AML-193 (cell line): ENCODE measurements at regions not wholly inside any gene's neighbourhood (a gene's known extent, or its start where the extent isn't known, plus 50 kb on each side); places are given as distances from the start of the nearest gene placed in this dataset.
"Not testable (repeated sequence)": the region's sequence is repeated elsewhere in the genome, so short reads cannot be mapped to it uniquely, and the experiment has no call there.

Source experiments
- DNase-seq, 2 experiments: peaks; one replicate each; lab custom pipeline; 2025; lab: John Stamatoyannopoulos, UW

GRCh38 chr7:55743454-55743717 lies 119.2 kb downstream of the SEPTIN14 start:
- DNase-seq = not testable (repeated sequence)

DNA sequence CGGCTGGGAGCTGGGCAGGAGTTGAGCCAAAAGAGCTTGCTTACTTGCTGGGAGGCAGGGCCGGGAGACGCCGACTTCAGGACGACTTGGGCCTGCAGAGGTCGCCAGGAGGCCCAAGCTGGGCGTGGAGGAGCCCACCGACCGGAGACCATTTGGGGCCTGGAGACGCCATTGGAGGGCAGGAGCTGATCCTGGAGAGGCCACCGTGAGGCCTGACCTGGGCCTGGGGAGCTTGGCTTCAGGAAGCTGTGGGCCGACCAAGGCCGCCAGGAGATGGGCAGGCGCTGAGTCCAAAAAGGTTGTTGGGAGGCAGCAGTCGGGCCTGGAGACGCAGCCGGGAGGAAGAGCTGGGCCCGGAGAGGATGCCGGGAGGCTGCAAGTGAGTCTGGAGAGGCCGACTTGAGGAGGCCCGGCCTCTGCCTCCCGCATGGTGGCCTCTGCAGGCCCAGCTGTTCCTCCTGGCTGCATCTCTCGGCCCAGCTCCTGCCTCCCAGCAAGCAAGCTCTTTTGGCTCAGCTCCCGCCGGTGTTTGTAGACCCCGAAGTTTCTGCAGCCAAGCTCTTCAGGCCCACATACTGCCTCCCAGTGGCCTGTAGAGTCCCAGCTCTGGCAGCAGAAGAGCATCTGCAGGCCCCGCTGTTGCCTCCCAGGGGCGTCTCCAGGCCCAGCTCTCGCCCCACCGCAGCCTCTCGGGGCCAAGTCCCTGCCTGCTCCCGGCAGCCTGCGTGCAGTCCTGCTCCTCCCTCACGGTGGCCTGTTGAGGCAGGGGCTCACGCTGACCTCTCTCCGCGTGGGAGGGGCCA lies 119.7 kb downstream of the SEPTIN14 start:
- not testable (repeated sequence) for DNase-seq

- not testable (repeated sequence) for DNase-seq
Measured at GRCh38 chr7:55741721-55742631, 120.6 kb downstream of the SEPTIN14 start.

DNA sequence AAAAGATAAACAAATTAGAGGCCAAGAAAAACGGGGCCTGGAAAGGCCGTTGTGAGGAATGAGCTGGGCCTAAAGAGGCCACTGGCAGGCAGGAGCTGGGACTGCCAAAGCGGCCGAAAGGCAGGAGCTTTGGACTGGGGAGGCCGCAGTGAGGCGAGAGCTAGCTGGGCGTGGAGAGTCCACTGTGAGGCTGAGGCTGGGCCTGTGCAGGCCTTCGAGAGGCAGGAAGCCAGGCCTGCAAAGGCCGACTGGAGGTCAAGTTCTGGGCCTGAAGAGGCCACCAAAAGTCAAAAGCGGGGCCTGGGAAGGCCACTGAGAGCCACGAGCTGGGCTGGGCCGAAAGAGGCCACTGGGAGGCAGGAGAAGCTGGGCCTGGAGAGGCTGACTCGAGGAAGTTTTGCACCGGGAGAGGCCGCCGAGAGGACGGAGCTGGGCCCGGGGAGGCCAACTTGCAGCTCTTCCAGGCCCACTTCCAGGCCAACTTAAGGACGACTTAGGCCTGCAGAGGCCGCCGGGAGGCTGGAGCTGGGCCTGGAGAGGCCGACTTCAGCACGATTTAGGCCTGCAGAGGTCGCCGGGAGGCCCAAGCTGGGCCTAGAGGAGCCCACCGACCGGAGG lies 121.8 kb downstream of the SEPTIN14 start:
- DNase-seq = not testable (repeated sequence)

DNA sequence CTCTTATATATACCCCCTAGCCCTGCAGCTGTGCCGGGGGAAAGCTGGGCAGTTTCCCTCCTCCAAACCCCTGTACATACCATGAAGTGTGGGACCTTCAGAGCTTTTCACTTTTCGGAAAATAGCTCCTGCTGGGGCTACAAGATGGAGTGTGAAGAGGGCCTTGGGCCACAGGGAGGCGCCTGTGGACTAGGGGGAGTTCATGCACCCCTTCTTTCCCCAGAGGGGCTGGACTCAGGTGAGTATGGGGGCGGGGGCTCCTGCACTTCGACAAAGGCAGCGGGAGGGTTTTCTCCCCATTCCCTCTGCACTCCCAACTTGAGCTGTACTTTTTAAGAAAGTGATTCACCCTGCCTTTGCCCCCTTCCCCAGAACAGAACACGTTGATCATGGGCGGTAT lies 122.5 kb downstream of the SEPTIN14 start:
- not testable (repeated sequence) for DNase-seq

DNA sequence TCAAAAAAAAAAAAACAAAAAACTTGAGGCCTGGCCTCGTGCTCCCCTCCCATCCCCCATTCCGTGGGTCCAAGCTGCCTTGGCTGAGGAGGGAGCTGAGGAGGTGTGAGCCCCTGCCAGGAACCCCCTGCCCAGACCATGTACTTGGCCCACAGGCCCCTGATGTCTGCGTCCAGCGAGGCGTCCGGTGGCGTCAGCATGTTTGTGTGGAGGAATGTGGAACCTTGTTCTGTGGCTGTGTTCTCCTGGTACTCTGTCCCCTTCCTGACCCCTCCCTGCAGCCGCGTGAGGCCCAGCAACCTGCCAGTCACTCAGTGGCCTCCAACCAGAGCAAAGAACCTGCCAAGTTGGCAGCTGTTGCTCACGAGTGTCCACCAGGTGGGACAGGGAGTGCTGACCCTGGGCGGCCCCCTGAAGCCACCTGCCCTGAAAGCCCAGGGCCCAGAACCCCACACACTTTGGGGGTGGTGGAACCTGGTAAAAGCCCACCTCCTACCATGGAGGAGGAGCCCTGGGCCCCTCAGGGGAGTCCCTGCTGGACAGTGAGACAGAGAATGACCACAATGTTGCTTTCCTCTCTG lies 125.8 kb downstream of the SEPTIN14 start:
- DNase-seq = not testable (repeated sequence)

GRCh38 chr7:55733241-55734140 lies 129.1 kb downstream of the SEPTIN14 start:
- DNase-seq = no peak

DNA sequence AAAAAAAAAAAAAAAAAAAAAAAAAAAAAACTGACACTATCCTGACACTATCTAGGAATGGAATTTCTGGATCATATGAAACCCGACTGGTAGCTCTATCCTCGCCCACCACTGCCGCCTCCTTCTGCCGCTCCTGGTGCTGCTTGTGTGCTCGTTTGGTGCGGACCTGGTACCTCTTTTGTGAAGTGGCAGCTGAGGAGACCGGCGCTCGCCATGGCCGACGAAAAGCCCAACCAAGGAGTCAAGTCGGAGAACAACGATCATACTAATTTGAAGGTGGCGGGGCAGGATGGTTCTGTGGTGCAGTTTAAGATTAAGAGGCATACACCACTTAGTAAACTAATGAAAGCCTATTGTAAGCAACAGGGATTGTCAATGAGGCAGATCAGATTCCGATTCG lies 130.6 kb downstream of the SEPTIN14 start:
- no peak for DNase-seq

- DNase-seq = no peak
Measured at GRCh38 chr7:55730197-55730596, 132.4 kb downstream of the SEPTIN14 start.

- DNase-seq = no peak
Measured at GRCh38 chr7:55723621-55723941, 139.0 kb downstream of the SEPTIN14 start.

DNA sequence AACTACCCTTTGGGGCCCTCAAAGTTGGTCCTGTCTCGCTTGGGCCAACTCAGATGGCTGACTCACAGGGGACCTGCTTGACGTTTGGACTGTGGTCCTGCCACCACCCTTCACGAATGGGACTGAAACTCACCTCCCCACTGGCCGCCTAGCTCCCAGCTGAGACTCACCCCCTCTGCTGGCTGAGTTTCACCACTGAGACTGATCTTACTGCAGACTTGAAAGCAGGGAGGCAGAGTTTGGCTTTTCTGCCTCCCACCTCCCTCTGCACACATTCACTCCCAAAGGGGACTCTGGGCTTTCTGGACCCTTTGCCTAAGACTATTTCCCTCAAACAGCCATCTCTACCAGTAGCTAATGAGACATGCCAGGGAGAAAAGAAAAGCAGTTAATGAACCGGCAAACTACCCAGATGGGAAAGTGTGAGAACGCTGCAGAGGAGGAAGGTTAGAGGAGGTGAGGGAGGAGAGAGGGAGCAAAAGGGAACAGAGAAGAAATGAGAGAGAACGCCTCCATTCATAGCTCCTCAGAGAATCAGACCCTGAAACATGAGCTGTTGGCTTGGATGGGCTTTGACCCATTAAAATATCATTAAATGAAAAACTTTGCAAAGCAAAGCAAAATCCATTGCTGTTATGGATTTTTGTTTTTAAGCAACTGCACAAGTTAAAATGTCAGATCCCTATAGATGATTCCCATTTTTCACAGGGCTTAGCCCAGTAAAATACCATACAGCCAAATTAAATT lies 139.5 kb downstream of the SEPTIN14 start:
- not testable (repeated sequence) for DNase-seq

- DNase-seq = not testable (repeated sequence)
Measured at GRCh38 chr7:55721004-55721403, 141.5 kb downstream of the SEPTIN14 start.

DNA sequence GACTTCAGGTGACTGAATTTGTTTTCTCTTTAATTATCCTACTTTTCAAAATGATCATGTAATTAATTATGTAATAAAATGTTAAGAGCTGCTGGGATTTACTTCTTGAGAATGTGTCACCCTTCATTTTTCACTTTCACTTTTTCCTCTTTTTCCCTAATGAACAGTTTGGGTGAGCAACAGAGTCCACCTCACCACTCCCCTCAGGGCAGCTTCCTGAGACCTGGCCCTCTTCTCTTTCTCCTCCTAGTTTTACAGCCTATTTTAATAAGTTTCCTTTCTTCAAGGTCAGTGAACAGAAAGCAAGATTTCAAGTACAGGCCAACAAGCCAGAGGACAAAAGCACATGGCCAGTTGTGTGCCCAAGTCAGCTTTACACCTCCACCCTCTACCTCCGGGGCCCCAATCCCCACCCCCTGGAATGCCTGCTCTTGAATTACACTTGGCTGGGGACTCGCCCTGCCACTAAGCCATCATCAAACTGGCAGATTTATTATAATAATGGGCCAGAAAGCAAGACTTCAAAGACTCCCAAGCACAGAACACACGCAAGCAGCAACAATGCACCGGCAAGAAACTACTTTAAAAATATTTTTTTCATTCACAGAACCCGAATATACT lies 143.1 kb upstream of the VOPP1 start:
- not testable (repeated sequence) for DNase-seq

GRCh38 chr7:55714370-55714769 lies 142.1 kb upstream of the VOPP1 start:
- not testable (repeated sequence) for DNase-seq

GRCh38 chr7:55710312-55710711 lies 138.0 kb upstream of the VOPP1 start:
- not testable (repeated sequence) for DNase-seq

GRCh38 chr7:55708028-55708427 lies 135.7 kb upstream of the VOPP1 start:
- DNase-seq = not testable (repeated sequence)

- not testable (repeated sequence) for DNase-seq
Measured at GRCh38 chr7:55707410-55707809, 135.1 kb upstream of the VOPP1 start.

GRCh38 chr7:55706451-55707195 lies 134.3 kb upstream of the VOPP1 start:
- DNase-seq = not testable (repeated sequence)

GRCh38 chr7:55705728-55706450 lies 133.6 kb upstream of the VOPP1 start:
- not testable (repeated sequence) for DNase-seq
